Pulmonary artery endothelial cell (primary cell): ENCODE measurements at regions not wholly inside any gene's neighbourhood (a gene's known extent, or its start where the extent isn't known, plus 50 kb on each side); places are given as distances from the start of the nearest gene placed in this dataset.

Source experiments
- DNase-seq: peaks from one replicate; pipeline ENCODE4 v3.0.0-alpha.2; 2011; ENCODE audit warnings: low read depth, low spot score

GRCh38 chr9:20043461-20043860, 254.6 kb upstream of the SLC24A2 start:
- no peak for DNase-seq

GRCh38 chr9:20043035-20043434, 254.2 kb upstream of the SLC24A2 start:
- DNase-seq: no peak

GRCh38 chr9:20042128-20042711, 253.4 kb upstream of the SLC24A2 start:
- DNase-seq: no peak

- no peak for DNase-seq
These were observed 252.9 kb upstream of the SLC24A2 start for GRCh38 chr9:20041697-20042081.

- no peak for DNase-seq
These were observed 252.3 kb upstream of the SLC24A2 start for GRCh38 chr9:20040991-20041696.

- no peak for DNase-seq
These were observed 248.9 kb upstream of the SLC24A2 start for GRCh38 chr9:20037699-20038098.

GRCh38 chr9:20033511-20033910, 244.7 kb upstream of the SLC24A2 start:
- no peak for DNase-seq

- no peak for DNase-seq
These were observed 243.7 kb upstream of the SLC24A2 start for GRCh38 chr9:20032413-20033006.

- DNase-seq: no peak
These were observed 243.0 kb upstream of the SLC24A2 start for GRCh38 chr9:20031836-20032235.

- no peak for DNase-seq
These were observed 241.8 kb upstream of the SLC24A2 start for GRCh38 chr9:20030671-20031070.

GRCh38 chr9:20030221-20030620, 241.4 kb upstream of the SLC24A2 start:
- no peak for DNase-seq

GRCh38 chr9:20028849-20029231, 240.0 kb upstream of the SLC24A2 start:
- DNase-seq: peak; percentile 20

- DNase-seq: no peak
These were observed 239.5 kb upstream of the SLC24A2 start for GRCh38 chr9:20028192-20028848.

GRCh38 chr9:20023961-20024571, 235.2 kb upstream of the SLC24A2 start:
- DNase-seq: no peak

- no peak for DNase-seq
These were observed 234.5 kb upstream of the SLC24A2 start for GRCh38 chr9:20023210-20023905.

GRCh38 chr9:20022410-20022809, 233.6 kb upstream of the SLC24A2 start:
- no peak for DNase-seq

- DNase-seq: no peak
These were observed 227.8 kb upstream of the SLC24A2 start for GRCh38 chr9:20016611-20017010.

- no peak for DNase-seq
These were observed 226.6 kb upstream of the SLC24A2 start for GRCh38 chr9:20015427-20015931.

- DNase-seq: no peak
These were observed 225.3 kb upstream of the SLC24A2 start for GRCh38 chr9:20014168-20014567.

GRCh38 chr9:20012232-20012631, 223.4 kb upstream of the SLC24A2 start:
- DNase-seq: no peak

- no peak for DNase-seq
These were observed 220.8 kb upstream of the SLC24A2 start for GRCh38 chr9:20009606-20010005.
